GM18517 (cell line): ENCODE measurements at regions not wholly inside any gene's neighbourhood (a gene's known extent, or its start where the extent isn't known, plus 50 kb on each side); places are given as distances from the start of the nearest gene placed in this dataset.

Source experiments
- ATAC-seq: cut with Tn5 transposase; IDR thresholded peaks from one replicate; pipeline ENCODE4 v1.9.1; 2021; ENCODE audit warnings: mild to moderate bottlenecking, moderate library complexity; ENCODE audit not compliant: unreplicated experiment

- no peak for ATAC-seq
Measured at GRCh38 chr9:16025627-16026026, 472.8 kb downstream of the CCDC171 start.

GRCh38 chr9:16026886-16027285 is 474.0 kb downstream of the CCDC171 start:
- ATAC-seq: no peak

- ATAC-seq: no peak
Measured at GRCh38 chr9:16028548-16028947, 475.7 kb downstream of the CCDC171 start.

- ATAC-seq: no peak
Measured at GRCh38 chr9:16029046-16029615, 476.3 kb downstream of the CCDC171 start.

GRCh38 chr9:16029796-16030363 is 477.0 kb downstream of the CCDC171 start:
- ATAC-seq: no peak

- peak; percentile 92 for ATAC-seq
Measured at GRCh38 chr9:16030528-16031185, 477.8 kb downstream of the CCDC171 start.

GRCh38 chr9:16031486-16031885 is 478.6 kb downstream of the CCDC171 start:
- no peak for ATAC-seq

- no peak for ATAC-seq
Measured at GRCh38 chr9:16031971-16032370, 479.1 kb downstream of the CCDC171 start.

- no peak for ATAC-seq
Measured at GRCh38 chr9:16032799-16033198, 480.0 kb downstream of the CCDC171 start.

GRCh38 chr9:16033253-16033652 is 480.4 kb downstream of the CCDC171 start:
- no peak for ATAC-seq

- no peak for ATAC-seq
Measured at GRCh38 chr9:16033921-16034691, 481.3 kb downstream of the CCDC171 start.

- no peak for ATAC-seq
Measured at GRCh38 chr9:16039218-16039987, 486.6 kb downstream of the CCDC171 start.

GRCh38 chr9:16039988-16040761 is 487.3 kb downstream of the CCDC171 start:
- no peak for ATAC-seq

- ATAC-seq: no peak
Measured at GRCh38 chr9:16043756-16044578, 491.1 kb downstream of the CCDC171 start.

GRCh38 chr9:16044579-16044881 is 491.7 kb downstream of the CCDC171 start:
- no peak for ATAC-seq

GRCh38 chr9:16045651-16046280 is 492.9 kb downstream of the CCDC171 start:
- ATAC-seq: no peak

GRCh38 chr9:16046713-16047112 is 493.9 kb downstream of the CCDC171 start:
- no peak for ATAC-seq

GRCh38 chr9:16048129-16048528 is 495.3 kb downstream of the CCDC171 start:
- no peak for ATAC-seq

GRCh38 chr9:16052146-16052545 is 499.3 kb downstream of the CCDC171 start:
- no peak for ATAC-seq
